ENCODE measurements at regions not wholly inside any gene's neighbourhood (a gene's known extent, or its start where the extent isn't known, plus 50 kb on each side); places are given as distances from the start of the nearest gene placed in this dataset.

GRCh38 chr18:55781481-55781957 is 193.5 kb upstream of the TCF4 start:
- ATAC-seq (no peak), DNase-seq (no peak)

GRCh38 chr18:55780586-55781071 is 192.6 kb upstream of the TCF4 start:
- no peak for DNase-seq
- ATAC-seq: no peak

GRCh38 chr18:55779691-55780585 is 191.9 kb upstream of the TCF4 start:
- DNase-seq (peak; percentile 12), ATAC-seq (peak; percentile 33)

GRCh38 chr18:55778788-55779690 is 191.0 kb upstream of the TCF4 start:
- ATAC-seq (peak; percentile 55), DNase-seq (peak; percentile 10)

GRCh38 chr18:55777666-55778304 is 189.8 kb upstream of the TCF4 start:
- no peak for DNase-seq
- ATAC-seq: no peak

GRCh38 chr18:55775972-55776371 is 188.0 kb upstream of the TCF4 start:
- ATAC-seq: no peak
- DNase-seq: no peak

- DNase-seq (no peak), ATAC-seq (no peak)
Observed at GRCh38 chr18:55774505-55774904, 186.5 kb upstream of the TCF4 start.

- ATAC-seq: no peak
- DNase-seq: no peak
Observed at GRCh38 chr18:55768255-55768654, 180.3 kb upstream of the TCF4 start.

GRCh38 chr18:55764386-55764785 is 176.4 kb upstream of the TCF4 start:
- DNase-seq (no peak), ATAC-seq (no peak)

GRCh38 chr18:55763805-55764204 is 175.8 kb upstream of the TCF4 start:
- DNase-seq (no peak), ATAC-seq (no peak)

GRCh38 chr18:55763298-55763697 is 175.3 kb upstream of the TCF4 start:
- no peak for DNase-seq
- no peak for ATAC-seq

- DNase-seq (no peak), ATAC-seq (no peak)
Observed at GRCh38 chr18:55762424-55762823, 174.4 kb upstream of the TCF4 start.

- DNase-seq: no peak
- ATAC-seq: no peak
Observed at GRCh38 chr18:55753643-55754263, 165.8 kb upstream of the TCF4 start.

GRCh38 chr18:55751476-55751875 is 163.5 kb upstream of the TCF4 start:
- no peak for DNase-seq
- ATAC-seq: no peak

GRCh38 chr18:55748227-55748738 is 160.3 kb upstream of the TCF4 start:
- ATAC-seq (no peak), DNase-seq (no peak)

GRCh38 chr18:55744206-55744605 is 156.2 kb upstream of the TCF4 start:
- no peak for ATAC-seq
- no peak for DNase-seq

GRCh38 chr18:55743736-55744135 is 155.7 kb upstream of the TCF4 start:
- DNase-seq (no peak), ATAC-seq (no peak)

GRCh38 chr18:55743133-55743532 is 155.1 kb upstream of the TCF4 start:
- no peak for ATAC-seq
- no peak for DNase-seq

- ATAC-seq: no peak
- no peak for DNase-seq
Observed at GRCh38 chr18:55739488-55739887, 151.5 kb upstream of the TCF4 start.

GRCh38 chr18:55738483-55739114 is 150.6 kb upstream of the TCF4 start:
- ATAC-seq (no peak), DNase-seq (no peak)

All from stimulated activated naive CD8-positive, alpha-beta T cell treated with anti-CD3 and anti-CD28 coated beads, Interleukin-15, Interleukin-2, amounts not matched to agents 100 U/mL and 50 U/mL, for 24 hours (primary cell).